GM23338 (cell line): ENCODE measurements at regions not wholly inside any gene's neighbourhood (a gene's known extent, or its start where the extent isn't known, plus 50 kb on each side); places are given as distances from the start of the nearest gene placed in this dataset.

Source experiments
- ATAC-seq: fragments of 200-7000 bp; cut with Tn5 transposase; 3 replicates; pipeline ENCODE4 v1.9.1; 2020
- DNase-seq: peaks from one replicate; pipeline ENCODE4 v3.0.0-alpha.2; 2015; ENCODE audit warnings: low spot score
- H2AFZ ChIP-seq: fragments of 200-600 bp; sonication (generic); 2 replicates; pipeline ENCODE4 v1.8.0; 2016; ENCODE audit warnings: antibody characterized with exemption, mild to moderate bottlenecking, moderate library complexity
- H3F3A ChIP-seq: fragments of 200-600 bp; sonication (generic); replicated peaks from 2 replicates; pipeline ENCODE4 v1.8.0; 2017; ENCODE audit warnings: antibody characterized with exemption, mixed run types, low read depth
- H3K27ac ChIP-seq: fragments of 200-600 bp; sonication (generic); 2 replicates; pipeline ENCODE4 v1.6.1; 2016; ENCODE audit warnings: low read depth
- H3K27me3 ChIP-seq: fragments of 200-600 bp; sonication (generic); 2 replicates; pipeline ENCODE4 v1.8.0; 2016; ENCODE audit warnings: mild to moderate bottlenecking, mixed run types, moderate library complexity; ENCODE audit not compliant: insufficient read depth
- H3K36me3 ChIP-seq: fragments of 200-600 bp; sonication (generic); 2 replicates; pipeline ENCODE4 v1.8.0; 2016; ENCODE audit warnings: mild to moderate bottlenecking; ENCODE audit not compliant: insufficient read depth
- H3K4me1 ChIP-seq: fragments of 200-600 bp; sonication (generic); 2 replicates; pipeline ENCODE4 v1.8.0; 2016; ENCODE audit warnings: mild to moderate bottlenecking, moderate library complexity; ENCODE audit not compliant: insufficient read depth
- H3K4me2 ChIP-seq: fragments of 200-600 bp; sonication (generic); 2 replicates; pipeline ENCODE4 v1.7.1; 2017; ENCODE audit warnings: mixed run types
- H3K4me3 ChIP-seq: fragments of 200-600 bp; sonication (generic); 2 replicates; pipeline ENCODE4 v1.6.1; 2016; ENCODE audit warnings: mixed run types
- H3K79me2 ChIP-seq: fragments of 200-600 bp; sonication (generic); replicated peaks from 2 replicates; pipeline ENCODE4 v1.8.0; 2017; ENCODE audit warnings: mild to moderate bottlenecking; ENCODE audit not compliant: insufficient read depth
- H3K9me2 ChIP-seq: fragments of 200-600 bp; sonication (generic); 2 replicates; pipeline ENCODE4 v1.8.0; 2017; ENCODE audit not compliant: insufficient read depth
- H4K20me1 ChIP-seq: fragments of 200-600 bp; sonication (generic); replicated peaks from 2 replicates; pipeline ENCODE4 v1.8.0; 2017; ENCODE audit warnings: mild to moderate bottlenecking; ENCODE audit not compliant: insufficient read depth
- H3K27ac Mint-ChIP-seq: 2 replicates; pipeline ENCODE4 v1.8.0; 2020; ENCODE audit warnings: inconsistent platforms, mild to moderate bottlenecking, moderate library complexity, mixed read lengths
- H3K27me3 Mint-ChIP-seq: 3 replicates; pipeline ENCODE4 v1.8.0; 2022; ENCODE audit warnings: low read depth, mild to moderate bottlenecking, moderate library complexity, mixed read lengths, inconsistent platforms; ENCODE audit not compliant: insufficient read depth, poor library complexity
- H3K36me3 Mint-ChIP-seq: 3 replicates; pipeline ENCODE4 v1.8.0; 2021; ENCODE audit warnings: low read depth, mild to moderate bottlenecking, inconsistent platforms, moderate library complexity, mixed read lengths
- H3K4me1 Mint-ChIP-seq: 3 replicates; pipeline ENCODE4 v1.8.0; 2020; ENCODE audit warnings: mild to moderate bottlenecking, inconsistent platforms, mixed read lengths
- H3K4me3 Mint-ChIP-seq: 3 replicates; pipeline ENCODE4 v1.8.0; 2021; ENCODE audit warnings: moderate library complexity, mild to moderate bottlenecking, inconsistent platforms, mixed read lengths
- H3K9me3 Mint-ChIP-seq: 3 replicates; pipeline ENCODE4 v1.8.0; 2020; ENCODE audit warnings: moderate library complexity, mild to moderate bottlenecking, inconsistent platforms, mixed read lengths
- CREB1 ChIP-seq: fragments of 250-450 bp; sonication (Bioruptor Pico); IDR thresholded peaks from 2 replicates; pipeline ENCODE4 v1.5.0; 2020; ENCODE audit warnings: low read depth, mild to moderate bottlenecking, moderate library complexity
- EZH2 ChIP-seq: fragments of 200-600 bp; sonication (generic); IDR thresholded peaks from one replicate; pipeline ENCODE4 v1.8.0; 2017; ENCODE audit warnings: antibody characterized with exemption, mild to moderate bottlenecking, low read depth; ENCODE audit not compliant: unreplicated experiment
- JUNB ChIP-seq: IDR thresholded peaks from one replicate; pipeline ENCODE4 v1.6.1; 2016; ENCODE audit warnings: antibody characterized with exemption; ENCODE audit not compliant: unreplicated experiment
- NANOG ChIP-seq: IDR thresholded peaks from 2 replicates; pipeline ENCODE4 v1.6.1; 2016; ENCODE audit warnings: antibody characterized with exemption, borderline replicate concordance
- POLR2AphosphoS5 ChIP-seq: IDR thresholded peaks from 2 replicates; pipeline ENCODE4 v1.6.1; 2016; ENCODE audit warnings: antibody characterized with exemption, low read depth
- STAT1 ChIP-seq: IDR thresholded peaks from one replicate; pipeline ENCODE4 v1.6.1; 2016; ENCODE audit warnings: antibody characterized with exemption; ENCODE audit not compliant: unreplicated experiment
- ZNF331 ChIP-seq: fragments of 250-450 bp; sonication (Bioruptor Pico); IDR thresholded peaks from 2 replicates; pipeline ENCODE4 v1.5.0; 2020; ENCODE audit warnings: low read depth, mild to moderate bottlenecking, moderate library complexity
- TF ChIP-seq, protein P1 (sequence below): fragments of 250-450 bp; sonication (Bioruptor Pico); IDR thresholded peaks from 2 replicates; pipeline ENCODE4 v1.5.0; 2020; ENCODE audit warnings: mild to moderate bottlenecking, moderate library complexity
- TF ChIP-seq, protein P2 (sequence below): IDR thresholded peaks from 2 replicates; pipeline ENCODE4 v1.6.1; 2016; ENCODE audit warnings: antibody characterized with exemption

DNA sequence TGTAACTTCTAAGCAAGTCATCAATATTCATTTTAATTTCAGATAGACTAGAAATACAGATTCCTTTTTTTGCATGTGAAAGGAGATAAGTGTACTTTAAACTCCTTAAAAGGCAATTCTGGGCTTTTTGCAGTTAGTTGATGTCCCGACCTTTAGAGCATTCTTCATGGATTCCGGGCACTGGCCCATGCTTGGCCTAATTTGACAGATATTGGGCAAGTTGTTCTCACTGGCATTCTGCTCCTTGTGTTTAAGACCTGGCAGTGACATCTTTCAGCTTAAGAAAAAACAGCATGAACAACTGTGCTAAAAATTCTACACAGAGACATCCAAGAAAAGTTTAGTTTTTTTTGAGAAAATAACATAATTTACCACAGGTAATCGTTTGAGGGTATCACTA, 1037.2 kb downstream of the PCDH18 start (continued):
- TF ChIP-seq, protein P1, sequence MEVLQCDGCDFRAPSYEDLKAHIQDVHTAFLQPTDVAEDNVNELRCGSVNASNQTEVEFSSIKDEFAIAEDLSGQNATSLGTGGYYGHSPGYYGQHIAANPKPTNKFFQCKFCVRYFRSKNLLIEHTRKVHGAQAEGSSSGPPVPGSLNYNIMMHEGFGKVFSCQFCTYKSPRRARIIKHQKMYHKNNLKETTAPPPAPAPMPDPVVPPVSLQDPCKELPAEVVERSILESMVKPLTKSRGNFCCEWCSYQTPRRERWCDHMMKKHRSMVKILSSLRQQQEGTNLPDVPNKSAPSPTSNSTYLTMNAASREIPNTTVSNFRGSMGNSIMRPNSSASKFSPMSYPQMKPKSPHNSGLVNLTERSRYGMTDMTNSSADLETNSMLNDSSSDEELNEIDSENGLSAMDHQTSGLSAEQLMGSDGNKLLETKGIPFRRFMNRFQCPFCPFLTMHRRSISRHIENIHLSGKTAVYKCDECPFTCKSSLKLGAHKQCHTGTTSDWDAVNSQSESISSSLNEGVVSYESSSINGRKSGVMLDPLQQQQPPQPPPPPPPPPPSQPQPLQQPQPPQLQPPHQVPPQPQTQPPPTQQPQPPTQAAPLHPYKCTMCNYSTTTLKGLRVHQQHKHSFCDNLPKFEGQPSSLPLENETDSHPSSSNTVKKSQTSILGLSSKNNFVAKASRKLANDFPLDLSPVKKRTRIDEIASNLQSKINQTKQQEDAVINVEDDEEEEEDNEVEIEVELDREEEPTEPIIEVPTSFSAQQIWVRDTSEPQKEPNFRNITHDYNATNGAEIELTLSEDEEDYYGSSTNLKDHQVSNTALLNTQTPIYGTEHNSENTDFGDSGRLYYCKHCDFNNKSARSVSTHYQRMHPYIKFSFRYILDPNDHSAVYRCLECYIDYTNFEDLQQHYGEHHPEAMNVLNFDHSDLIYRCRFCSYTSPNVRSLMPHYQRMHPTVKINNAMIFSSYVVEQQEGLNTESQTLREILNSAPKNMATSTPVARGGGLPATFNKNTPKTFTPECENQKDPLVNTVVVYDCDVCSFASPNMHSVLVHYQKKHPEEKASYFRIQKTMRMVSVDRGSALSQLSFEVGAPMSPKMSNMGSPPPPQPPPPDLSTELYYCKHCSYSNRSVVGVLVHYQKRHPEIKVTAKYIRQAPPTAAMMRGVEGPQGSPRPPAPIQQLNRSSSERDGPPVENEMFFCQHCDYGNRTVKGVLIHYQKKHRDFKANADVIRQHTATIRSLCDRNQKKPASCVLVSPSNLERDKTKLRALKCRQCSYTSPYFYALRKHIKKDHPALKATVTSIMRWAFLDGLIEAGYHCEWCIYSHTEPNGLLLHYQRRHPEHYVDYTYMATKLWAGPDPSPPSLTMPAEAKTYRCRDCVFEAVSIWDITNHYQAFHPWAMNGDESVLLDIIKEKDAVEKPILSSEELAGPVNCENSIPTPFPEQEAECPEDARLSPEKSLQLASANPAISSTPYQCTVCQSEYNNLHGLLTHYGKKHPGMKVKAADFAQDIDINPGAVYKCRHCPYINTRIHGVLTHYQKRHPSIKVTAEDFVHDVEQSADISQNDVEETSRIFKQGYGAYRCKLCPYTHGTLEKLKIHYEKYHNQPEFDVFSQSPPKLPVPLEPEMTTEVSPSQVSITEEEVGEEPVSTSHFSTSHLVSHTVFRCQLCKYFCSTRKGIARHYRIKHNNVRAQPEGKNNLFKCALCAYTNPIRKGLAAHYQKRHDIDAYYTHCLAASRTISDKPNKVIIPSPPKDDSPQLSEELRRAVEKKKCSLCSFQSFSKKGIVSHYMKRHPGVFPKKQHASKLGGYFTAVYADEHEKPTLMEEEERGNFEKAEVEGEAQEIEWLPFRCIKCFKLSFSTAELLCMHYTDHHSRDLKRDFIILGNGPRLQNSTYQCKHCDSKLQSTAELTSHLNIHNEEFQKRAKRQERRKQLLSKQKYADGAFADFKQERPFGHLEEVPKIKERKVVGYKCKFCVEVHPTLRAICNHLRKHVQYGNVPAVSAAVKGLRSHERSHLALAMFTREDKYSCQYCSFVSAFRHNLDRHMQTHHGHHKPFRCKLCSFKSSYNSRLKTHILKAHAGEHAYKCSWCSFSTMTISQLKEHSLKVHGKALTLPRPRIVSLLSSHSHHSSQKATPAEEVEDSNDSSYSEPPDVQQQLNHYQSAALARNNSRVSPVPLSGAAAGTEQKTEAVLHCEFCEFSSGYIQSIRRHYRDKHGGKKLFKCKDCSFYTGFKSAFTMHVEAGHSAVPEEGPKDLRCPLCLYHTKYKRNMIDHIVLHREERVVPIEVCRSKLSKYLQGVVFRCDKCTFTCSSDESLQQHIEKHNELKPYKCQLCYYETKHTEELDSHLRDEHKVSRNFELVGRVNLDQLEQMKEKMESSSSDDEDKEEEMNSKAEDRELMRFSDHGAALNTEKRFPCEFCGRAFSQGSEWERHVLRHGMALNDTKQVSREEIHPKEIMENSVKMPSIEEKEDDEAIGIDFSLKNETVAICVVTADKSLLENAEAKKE: no peak
- TF ChIP-seq, protein P2, sequence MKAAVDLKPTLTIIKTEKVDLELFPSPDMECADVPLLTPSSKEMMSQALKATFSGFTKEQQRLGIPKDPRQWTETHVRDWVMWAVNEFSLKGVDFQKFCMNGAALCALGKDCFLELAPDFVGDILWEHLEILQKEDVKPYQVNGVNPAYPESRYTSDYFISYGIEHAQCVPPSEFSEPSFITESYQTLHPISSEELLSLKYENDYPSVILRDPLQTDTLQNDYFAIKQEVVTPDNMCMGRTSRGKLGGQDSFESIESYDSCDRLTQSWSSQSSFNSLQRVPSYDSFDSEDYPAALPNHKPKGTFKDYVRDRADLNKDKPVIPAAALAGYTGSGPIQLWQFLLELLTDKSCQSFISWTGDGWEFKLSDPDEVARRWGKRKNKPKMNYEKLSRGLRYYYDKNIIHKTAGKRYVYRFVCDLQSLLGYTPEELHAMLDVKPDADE: no peak
- TF ChIP-seq STAT1 (no peak), ZNF331 (CRISPR knock-in tag) (no peak), JUNB (no peak), NANOG (no peak), EZH2 (no peak), POLR2AphosphoS5 (no peak)

DNA sequence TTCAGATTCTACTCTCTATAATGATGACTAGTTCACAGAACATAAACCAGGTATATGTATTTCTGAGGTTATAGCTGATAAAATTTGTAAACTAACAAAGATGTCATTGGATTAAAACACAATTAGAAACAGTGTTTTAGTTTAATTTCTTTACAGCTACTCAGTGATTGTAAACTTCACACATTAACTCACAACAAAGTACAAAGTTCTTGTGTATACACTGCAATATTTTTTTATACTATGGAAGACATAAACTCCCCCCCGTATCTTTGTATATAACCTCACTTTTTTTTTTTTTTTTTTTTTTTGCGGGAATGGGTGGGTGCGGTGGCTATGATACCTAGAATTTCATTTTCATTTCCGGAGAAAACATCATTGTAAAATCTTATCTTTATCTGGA, 1043.2 kb downstream of the PCDH18 start:
- H3F3A ChIP-seq: no peaks in the 10 kb centered on the region
- no peaks in the 10 kb centered on the region for H3K36me3 Mint-ChIP-seq

More for the DNA sequence above, 1043.2 kb downstream of the PCDH18 start:
- Histone ChIP-seq H3K27me3 (no peaks in the 10 kb centered on the region), H3K9me2 (no peaks in the 10 kb centered on the region; the same call in 1 of the 2 replicates), H3K79me2 (no peaks in the 10 kb centered on the region), H3K4me2 (no peak overlapping the region), H3K27ac (no peak overlapping the region), H3K4me1 (no peaks in the 10 kb centered on the region), H2AFZ (no peak overlapping the region), H3K4me3 (no peak overlapping the region), H3K36me3 (no peaks in the 10 kb centered on the region), H4K20me1 (no peaks in the 10 kb centered on the region)
- Mint-ChIP-seq H3K9me3 (no peaks in the 10 kb centered on the region), H3K4me1 (no peaks in the 10 kb centered on the region), H3K27ac (no peak overlapping the region), H3K27me3 (no peaks in the 10 kb centered on the region), H3K4me3 (no peak overlapping the region)
- ATAC-seq (no peak), DNase-seq (no peak)
- TF ChIP-seq NANOG (no peak), CREB1 (CRISPR knock-in tag) (no peak)
